ENCODE measurements at regions not wholly inside any gene's neighbourhood (a gene's known extent, or its start where the extent isn't known, plus 50 kb on each side); places are given as distances from the start of the nearest gene placed in this dataset.

- ATAC-seq = no peak
These were observed 70.5 kb downstream of the NPY start for GRCh38 chr7:24354456-24354855.

GRCh38 chr7:24356718-24357386, 72.9 kb downstream of the NPY start:
- ATAC-seq = no peak
- TF ChIP-seq OSR1 (CRISPR knock-in tag; IDR thresholded peaks at IDR 0.05) = no peak
- no peak for TF ChIP-seq PPARA (CRISPR knock-in tag; IDR thresholded peaks at IDR 0.05; ENCODE audit: borderline replicate concordance)
- no peak for TF ChIP-seq TSHZ2 (CRISPR knock-in tag; IDR thresholded peaks at IDR 0.05)
- TF ChIP-seq ZC3H10 (CRISPR knock-in tag; IDR thresholded peaks at IDR 0.05) = no peak
- TF ChIP-seq PATZ1 (CRISPR knock-in tag; IDR thresholded peaks at IDR 0.05; ENCODE audit: borderline replicate concordance) = no peak
- TF ChIP-seq POU6F1 (CRISPR knock-in tag; IDR thresholded peaks at IDR 0.05; ENCODE audit: borderline replicate concordance, low read depth) = no peak
- TF ChIP-seq TCF4 (CRISPR knock-in tag; IDR thresholded peaks at IDR 0.05; ENCODE audit: borderline replicate concordance) = no peak
- TF ChIP-seq ZNF8 (CRISPR knock-in tag; IDR thresholded peaks at IDR 0.05) = no peak

More at GRCh38 chr7:24354456-24354855, 70.5 kb downstream of the NPY start:
- TF ChIP-seq OSR1 (CRISPR knock-in tag; IDR thresholded peaks at IDR 0.05) (no peak), ZNF8 (CRISPR knock-in tag; IDR thresholded peaks at IDR 0.05) (no peak), TOX (CRISPR knock-in tag; IDR thresholded peaks at IDR 0.05; ENCODE audit: borderline replicate concordance) (no peak), CSDC2 (CRISPR knock-in tag; IDR thresholded peaks at IDR 0.05) (no peak), CREB5 (CRISPR knock-in tag; IDR thresholded peaks at IDR 0.05; ENCODE audit: low read depth) (no peak), ISL1 (CRISPR knock-in tag; IDR thresholded peaks at IDR 0.05) (no peak), PPARA (CRISPR knock-in tag; IDR thresholded peaks at IDR 0.05; ENCODE audit: borderline replicate concordance) (no peak), ZFP3 (CRISPR knock-in tag; IDR thresholded peaks at IDR 0.05) (no peak), RARB (CRISPR knock-in tag; IDR thresholded peaks at IDR 0.05) (no peak), BACH2 (CRISPR knock-in tag; IDR thresholded peaks at IDR 0.05; ENCODE audit: borderline replicate concordance) (no peak), ZNF565 (CRISPR knock-in tag; conservative IDR thresholded peaks at IDR 0.05; ENCODE audit: low read depth) (no peak), POU6F1 (CRISPR knock-in tag; IDR thresholded peaks at IDR 0.05; ENCODE audit: borderline replicate concordance, low read depth) (no peak), CSRNP3 (CRISPR knock-in tag; IDR thresholded peaks at IDR 0.05) (no peak), ZNF70 (CRISPR knock-in tag; IDR thresholded peaks at IDR 0.05) (no peak), TSHZ2 (CRISPR knock-in tag; IDR thresholded peaks at IDR 0.05) (no peak), ARNTL (CRISPR knock-in tag; IDR thresholded peaks at IDR 0.05; ENCODE audit: borderline replicate concordance, low read depth) (no peak), ZFP30 (CRISPR knock-in tag; IDR thresholded peaks at IDR 0.05) (no peak), ESRRG (CRISPR knock-in tag; IDR thresholded peaks at IDR 0.05) (no peak), GLIS3 (CRISPR knock-in tag; IDR thresholded peaks at IDR 0.05) (no peak), TCF4 (CRISPR knock-in tag; IDR thresholded peaks at IDR 0.05; ENCODE audit: borderline replicate concordance) (no peak)
